ENCODE measurements at regions not wholly inside any gene's neighbourhood (a gene's known extent, or its start where the extent isn't known, plus 50 kb on each side); places are given as distances from the start of the nearest gene placed in this dataset.

DNA sequence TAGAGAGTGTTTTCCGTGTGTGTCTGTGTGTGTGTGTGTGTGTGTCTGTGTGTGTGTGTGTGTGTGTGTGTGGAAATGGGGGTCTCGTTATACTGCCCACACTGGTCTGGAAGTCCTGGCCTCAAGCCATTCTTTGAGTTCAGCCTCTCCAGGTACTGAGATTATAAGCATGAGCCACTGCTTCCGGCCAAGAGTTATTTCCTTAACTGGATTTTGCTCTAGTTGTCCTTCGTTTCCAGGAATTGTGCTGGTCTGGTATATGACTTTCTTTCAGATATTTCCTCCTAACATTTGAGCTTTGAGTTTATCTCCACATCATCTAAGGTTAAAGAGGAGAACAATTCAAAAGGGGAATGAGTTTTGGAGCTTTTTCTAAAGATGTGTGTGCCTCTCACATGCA is 124.8 kb downstream of the SH3BGRL2 start:
- Histone ChIP-seq H3K27me3 (ENCODE audit: control insufficient read depth in 1 of 2, insufficient read depth in 2 of 2, low read length in 2 of 2) (no peaks in the 10 kb centered on the region), H3K9me3 (ENCODE audit: control insufficient read depth in 2 of 2, insufficient read depth in 1 of 2, low read depth in 1 of 2, low read length in 1 of 2) (no peaks in the 10 kb centered on the region), H3K36me3 (ENCODE audit: control insufficient read depth in 2 of 2, insufficient read depth in 2 of 2, low read length in 1 of 2) (no peaks in the 10 kb centered on the region), H3K27ac (ENCODE audit: low read depth in 2 of 2, low read length in 1 of 2) (no peak overlapping the region), H3K4me3 (ENCODE audit: low read depth in 1 of 2, low read length in 2 of 2) (no peak overlapping the region), H3K4me1 (ENCODE audit: control insufficient read depth in 2 of 2, insufficient read depth in 2 of 2, low read length in 1 of 2) (no peaks in the 10 kb centered on the region)
- 60 to 66% methylated on average over 4 of the region's 4 CpGs for WGBS, 2 donors

All from esophagus (tissue), 2 donors.